ENCODE measurements at regions not wholly inside any gene's neighbourhood (a gene's known extent, or its start where the extent isn't known, plus 50 kb on each side); places are given as distances from the start of the nearest gene placed in this dataset.

DNA sequence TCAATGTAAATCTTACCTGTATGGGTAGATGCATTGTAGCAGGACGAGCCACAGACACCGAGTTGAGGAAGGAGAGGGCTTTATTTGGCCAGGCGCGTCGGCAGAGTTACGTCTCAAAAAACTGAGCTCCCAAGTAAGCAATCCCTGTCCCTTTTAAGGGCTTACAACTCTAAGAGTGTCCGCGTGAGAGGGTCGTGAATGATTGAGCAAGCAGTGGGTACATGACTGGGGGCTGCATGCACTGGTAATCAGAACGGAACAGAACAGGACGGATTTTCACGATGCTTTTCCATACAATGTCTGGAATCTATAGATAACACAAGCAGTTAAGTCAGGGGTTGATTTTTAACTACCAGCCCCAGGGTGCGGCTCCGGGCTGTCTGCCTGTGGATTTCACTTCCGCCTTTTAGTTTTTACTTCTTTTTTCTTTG lies 524.9 kb upstream of the HTR2C start (continued):
- TF ChIP-seq, protein P1, sequence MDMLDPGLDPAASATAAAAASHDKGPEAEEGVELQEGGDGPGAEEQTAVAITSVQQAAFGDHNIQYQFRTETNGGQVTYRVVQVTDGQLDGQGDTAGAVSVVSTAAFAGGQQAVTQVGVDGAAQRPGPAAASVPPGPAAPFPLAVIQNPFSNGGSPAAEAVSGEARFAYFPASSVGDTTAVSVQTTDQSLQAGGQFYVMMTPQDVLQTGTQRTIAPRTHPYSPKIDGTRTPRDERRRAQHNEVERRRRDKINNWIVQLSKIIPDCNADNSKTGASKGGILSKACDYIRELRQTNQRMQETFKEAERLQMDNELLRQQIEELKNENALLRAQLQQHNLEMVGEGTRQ (CRISPR knock-in tag; IDR thresholded peaks at IDR 0.05), result no peak
- TF ChIP-seq, protein P2, sequence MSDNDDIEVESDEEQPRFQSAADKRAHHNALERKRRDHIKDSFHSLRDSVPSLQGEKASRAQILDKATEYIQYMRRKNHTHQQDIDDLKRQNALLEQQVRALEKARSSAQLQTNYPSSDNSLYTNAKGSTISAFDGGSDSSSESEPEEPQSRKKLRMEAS (CRISPR knock-in tag; IDR thresholded peaks at IDR 0.05), result no peak
- TF ChIP-seq KDM2B (CRISPR knock-in tag; IDR thresholded peaks at IDR 0.05) (no peak), SIN3A (IDR thresholded peaks at IDR 0.05; ENCODE audit: borderline replicate concordance in 2 of 2, control insufficient read depth in 1 of 2, low read depth in 2 of 2, low read length in 2 of 2) (no peak), TFAM (CRISPR knock-in tag; conservative IDR thresholded peaks at IDR 0.05) (no peak), ZNF717 (CRISPR knock-in tag; IDR thresholded peaks at IDR 0.05) (no peak), RBM25 (IDR thresholded peaks at IDR 0.05; ENCODE audit: low read depth, low read length, severe bottlenecking) (no peak), ZC3H4 (CRISPR knock-in tag; IDR thresholded peaks at IDR 0.05; ENCODE audit: borderline replicate concordance) (no peak), HINFP (tag; conservative IDR thresholded peaks at IDR 0.05; ENCODE audit: low read depth) (no peak), FOXO4 (CRISPR knock-in tag; IDR thresholded peaks at IDR 0.05) (no peak), DEAF1 (CRISPR knock-in tag; IDR thresholded peaks at IDR 0.05) (no peak), ZNF586 (CRISPR knock-in tag; conservative IDR thresholded peaks at IDR 0.05) (no peak), ZNF76 (CRISPR knock-in tag; IDR thresholded peaks at IDR 0.05; ENCODE audit: borderline replicate concordance) (no peak), ZNF124 (CRISPR knock-in tag; IDR thresholded peaks at IDR 0.05) (no peak), XRCC5 (IDR thresholded peaks at IDR 0.05; ENCODE audit: low read depth, low read length) (no peak), NFRKB (IDR thresholded peaks at IDR 0.05; ENCODE audit: low read depth) (no peak), HOXB6 (CRISPR knock-in tag; IDR thresholded peaks at IDR 0.05; ENCODE audit: borderline replicate concordance) (no peak), ZNF785 (CRISPR knock-in tag; IDR thresholded peaks at IDR 0.05) (no peak), MYC (IDR thresholded peaks at IDR 0.05; ENCODE audit: low read depth, low read length) (no peak), MYC (CRISPR knock-in tag; IDR thresholded peaks at IDR 0.05; ENCODE audit: borderline replicate concordance, low read depth) (no peak), HDGF (IDR thresholded peaks at IDR 0.05) (no peak), CTBP1 (IDR thresholded peaks at IDR 0.05; ENCODE audit: borderline replicate concordance) (peak; percentile 57; the same call in 1 of the 2 replicates), ILK (tag; IDR thresholded peaks at IDR 0.05; ENCODE audit: borderline replicate concordance, low read depth) (no peak)
- TF ChIP-seq, protein P3, sequence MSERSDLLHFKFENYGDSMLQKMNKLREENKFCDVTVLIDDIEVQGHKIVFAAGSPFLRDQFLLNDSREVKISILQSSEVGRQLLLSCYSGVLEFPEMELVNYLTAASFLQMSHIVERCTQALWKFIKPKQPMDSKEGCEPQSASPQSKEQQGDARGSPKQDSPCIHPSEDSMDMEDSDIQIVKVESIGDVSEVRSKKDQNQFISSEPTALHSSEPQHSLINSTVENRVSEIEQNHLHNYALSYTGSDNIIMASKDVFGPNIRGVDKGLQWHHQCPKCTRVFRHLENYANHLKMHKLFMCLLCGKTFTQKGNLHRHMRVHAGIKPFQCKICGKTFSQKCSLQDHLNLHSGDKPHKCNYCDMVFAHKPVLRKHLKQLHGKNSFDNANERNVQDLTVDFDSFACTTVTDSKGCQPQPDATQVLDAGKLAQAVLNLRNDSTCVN (CRISPR knock-in tag; IDR thresholded peaks at IDR 0.05), result no peak

Measured in K562 (cell line).